ENCODE measurements at regions not wholly inside any gene's neighbourhood (a gene's known extent, or its start where the extent isn't known, plus 50 kb on each side); places are given as distances from the start of the nearest gene placed in this dataset.

DNA sequence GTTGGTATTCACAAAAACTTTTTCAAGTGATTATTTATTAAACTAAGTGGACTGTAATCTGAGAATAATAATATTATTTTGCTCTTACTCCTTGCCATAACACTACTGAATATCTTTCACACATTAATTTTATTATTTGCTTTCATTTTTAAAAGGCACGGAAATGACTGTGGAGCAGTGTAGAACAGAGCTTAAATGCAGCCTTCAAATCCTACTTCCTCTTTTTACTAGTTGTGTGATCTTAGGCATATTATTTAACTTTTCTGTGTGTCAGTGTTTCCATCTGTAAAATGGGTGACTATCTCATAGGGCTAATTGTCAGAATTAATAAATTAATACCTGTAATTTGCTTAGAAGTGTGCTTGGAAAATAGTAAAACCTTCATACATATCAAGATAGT, 55.5 kb upstream of the SLC8A1 start:
- intact Hi-C loops (cut with micrococcal nuclease): no loop called here

DNA sequence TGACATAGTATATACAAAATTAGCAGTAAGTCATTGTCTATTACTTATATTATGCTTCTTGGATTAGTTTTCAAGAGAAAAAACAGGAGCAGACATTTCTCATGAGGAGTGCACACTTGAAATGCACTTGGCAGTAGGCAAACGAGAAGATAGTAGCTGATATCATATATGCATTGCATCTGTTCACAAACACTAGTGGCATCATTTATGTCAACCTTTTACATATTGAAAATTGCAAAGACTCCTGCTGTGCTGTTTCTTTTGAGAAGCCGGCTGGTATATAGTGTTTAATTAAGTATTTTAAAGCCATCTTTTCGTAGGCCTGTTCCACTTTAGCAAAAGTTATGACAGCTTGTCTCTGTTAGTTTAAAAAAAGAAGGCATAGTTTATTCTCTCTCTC, 58.4 kb upstream of the SLC8A1 start:
- intact Hi-C loops (cut with micrococcal nuclease): no loop called here

DNA sequence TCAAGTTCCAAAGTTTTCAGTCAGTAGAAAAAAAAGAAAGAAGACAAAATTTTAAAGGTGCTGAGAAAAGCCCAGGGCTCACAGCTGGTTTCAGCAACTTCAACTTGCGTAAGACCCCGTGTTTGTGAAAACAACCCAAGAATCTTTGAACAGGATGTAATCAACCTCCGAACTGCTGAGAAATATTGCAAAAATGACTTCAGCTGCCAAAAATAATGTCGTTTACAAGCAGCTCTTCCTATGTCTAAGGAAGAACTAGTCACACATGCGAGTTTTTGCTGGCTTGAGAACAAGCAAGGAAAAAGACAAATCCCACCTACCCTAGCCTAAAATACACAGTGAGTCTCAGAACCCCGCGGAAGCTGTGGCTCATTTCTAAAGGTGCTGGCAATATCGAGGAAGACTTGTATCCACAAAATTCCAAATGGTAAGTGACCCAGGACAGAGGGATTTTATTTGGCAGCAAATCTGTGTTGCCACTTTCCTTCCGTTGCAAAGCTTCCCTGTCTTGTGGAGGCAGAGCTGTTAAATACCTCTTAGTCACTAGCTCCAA, 59.8 kb upstream of the SLC8A1 start:
- intact Hi-C loops (cut with micrococcal nuclease): no loop called here

DNA sequence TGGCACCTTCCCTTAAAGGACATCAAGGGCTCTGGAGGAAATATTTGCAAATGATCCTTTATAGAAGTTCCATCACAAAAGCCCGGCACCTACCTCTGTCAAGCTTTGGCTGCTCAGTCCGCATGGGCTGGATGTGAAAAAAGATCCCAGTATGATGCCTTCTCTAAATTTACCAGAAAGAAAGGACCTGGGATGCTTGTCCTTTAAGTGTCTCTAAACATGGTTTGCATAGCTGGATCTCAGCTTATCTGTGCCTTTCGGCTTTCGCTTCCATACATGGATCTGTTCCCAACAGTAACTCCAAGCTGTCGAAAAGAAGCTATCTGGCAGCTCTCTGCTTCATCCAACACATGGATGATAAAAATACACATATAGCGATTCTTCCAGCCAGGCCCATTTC, 60.4 kb upstream of the SLC8A1 start:
- intact Hi-C loops (cut with micrococcal nuclease): no loop called here

DNA sequence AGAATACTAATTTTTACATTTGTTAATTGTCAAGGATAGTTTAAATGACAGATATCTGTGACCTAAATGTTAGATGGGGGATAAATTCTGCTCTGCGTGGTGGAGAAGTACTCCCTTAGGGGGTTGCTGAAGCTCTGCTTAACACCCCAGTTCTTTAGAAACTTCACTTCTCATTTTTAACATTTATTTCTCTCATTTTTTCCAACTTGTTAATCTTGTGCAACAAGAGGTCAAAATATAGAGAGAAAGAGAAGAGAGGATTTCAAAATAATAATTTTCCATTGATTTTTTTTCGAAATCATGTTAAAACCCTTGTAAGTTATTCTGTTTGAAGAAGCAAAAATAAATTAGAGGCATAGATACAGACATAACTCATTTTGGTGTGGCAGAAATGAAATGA, 61.3 kb upstream of the SLC8A1 start:
- intact Hi-C loops (cut with micrococcal nuclease): no loop called here

DNA sequence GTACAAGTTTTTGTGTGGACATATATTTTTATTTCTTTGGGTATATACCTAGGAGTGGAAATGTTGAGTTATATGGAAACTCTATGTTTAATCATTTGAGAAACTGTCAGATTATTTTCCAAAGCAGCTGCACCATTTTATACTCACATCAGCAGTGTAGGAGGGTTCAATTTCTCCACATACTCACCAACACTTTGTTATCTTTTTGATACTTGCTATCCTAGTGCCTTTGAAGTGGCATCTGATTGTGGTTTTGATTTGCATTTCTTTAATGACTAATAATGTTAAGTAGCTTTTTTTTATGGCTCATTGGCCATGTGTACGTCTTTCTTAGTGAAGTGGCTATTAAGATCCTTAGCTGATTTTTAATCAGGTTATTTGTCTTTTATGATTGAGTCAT, 64.7 kb upstream of the SLC8A1 start:
- intact Hi-C loops (cut with micrococcal nuclease): no loop called here

DNA sequence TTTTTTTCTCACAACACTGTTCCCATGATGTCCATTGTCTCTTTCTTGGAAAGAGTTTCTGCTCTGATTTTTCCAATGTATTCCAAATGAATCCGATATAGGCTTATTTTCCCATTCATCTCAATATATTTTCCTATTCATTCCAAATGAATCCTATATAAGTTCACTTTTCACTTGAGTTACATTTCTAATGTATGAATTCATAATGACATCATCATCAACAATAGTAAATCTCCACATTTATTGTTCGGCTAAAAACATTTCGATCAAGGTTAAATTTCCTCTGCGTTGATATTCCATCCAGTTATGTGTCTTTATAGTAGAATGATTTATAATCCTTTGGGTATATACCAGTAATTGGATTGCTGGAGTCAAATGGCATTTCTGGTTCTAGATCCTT, 76.7 kb upstream of the SLC8A1 start:
- intact Hi-C loops (cut with micrococcal nuclease): no loop called here

DNA sequence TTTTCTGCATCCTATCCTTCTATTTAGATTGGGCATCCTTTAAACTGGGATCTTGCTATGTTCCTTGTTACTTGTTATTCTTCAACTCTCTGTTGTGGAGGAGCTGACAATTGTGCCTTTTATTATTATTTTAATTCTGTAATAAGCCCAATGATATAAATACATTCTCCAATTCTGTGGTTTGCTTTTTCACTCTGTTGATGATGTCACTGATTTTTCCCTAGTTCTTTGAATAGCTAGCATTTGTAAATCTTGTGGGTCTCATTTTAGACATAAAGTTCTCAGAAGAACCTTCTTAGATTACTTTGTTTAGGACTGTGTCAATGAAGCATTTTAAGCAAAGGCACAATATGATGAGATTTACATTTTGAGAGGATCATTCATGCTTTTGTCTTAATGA, 79.5 kb upstream of the SLC8A1 start:
- intact Hi-C loops (cut with micrococcal nuclease): no loop called here

DNA sequence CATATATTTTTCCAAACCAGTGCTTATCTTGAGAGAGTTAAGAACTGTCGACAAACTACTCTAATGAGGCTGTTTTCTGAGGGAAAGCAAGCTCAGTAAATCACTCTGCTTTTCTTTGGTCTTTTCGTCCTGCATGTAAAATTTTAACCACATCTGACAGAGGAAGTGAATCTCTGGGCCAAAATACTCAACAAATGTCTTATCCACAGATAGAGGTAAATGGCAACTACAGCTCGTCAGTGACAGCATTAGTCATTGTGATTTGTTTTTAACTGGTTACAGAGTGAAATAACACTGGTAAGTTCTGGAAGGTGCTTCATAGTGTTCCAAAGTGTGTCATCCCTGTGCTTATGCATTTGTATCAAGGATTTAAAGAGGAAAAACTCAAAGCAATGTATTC, 82.6 kb upstream of the SLC8A1 start:
- intact Hi-C loops (cut with micrococcal nuclease): no loop called here

DNA sequence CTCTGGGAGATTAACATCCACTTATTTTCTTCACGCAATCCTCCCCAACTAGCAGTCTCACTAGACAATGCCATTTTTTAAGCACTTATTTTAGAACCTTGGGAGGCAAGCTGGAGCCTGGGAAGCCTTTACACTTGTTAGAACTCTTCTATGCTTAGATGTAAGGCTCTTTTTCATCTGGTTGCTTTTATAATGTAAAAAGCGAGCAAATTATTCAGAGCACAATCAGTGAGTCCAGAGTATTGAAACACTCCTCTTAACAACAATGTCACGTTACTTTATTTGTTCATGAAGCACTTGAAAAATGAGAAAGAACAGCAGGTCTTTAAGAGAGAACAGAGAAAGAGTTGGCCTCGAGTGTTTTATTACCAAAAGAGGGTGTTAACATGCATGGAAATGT, 84.1 kb upstream of the SLC8A1 start:
- intact Hi-C loops (cut with micrococcal nuclease): no loop called here

DNA sequence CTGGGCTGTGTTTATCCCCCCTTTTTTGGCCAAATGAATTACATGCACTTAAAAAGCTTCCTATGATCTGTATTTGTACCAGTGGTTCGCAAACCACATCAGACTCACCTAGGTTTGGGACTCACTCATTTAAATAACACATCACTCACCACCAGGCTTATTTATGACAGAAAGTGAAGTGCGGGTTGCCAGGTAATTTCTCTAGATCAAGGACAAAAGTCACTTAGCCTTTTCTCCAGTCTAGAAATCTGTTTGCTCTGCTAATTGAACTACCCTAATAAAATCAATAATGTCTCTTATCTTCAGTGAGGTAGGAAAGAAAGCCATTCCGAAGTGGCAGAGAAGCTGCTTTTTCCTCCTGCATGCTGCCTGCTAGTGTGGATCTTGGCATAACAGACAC, 88.1 kb upstream of the SLC8A1 start:
- intact Hi-C loops (cut with micrococcal nuclease): no loop called here

DNA sequence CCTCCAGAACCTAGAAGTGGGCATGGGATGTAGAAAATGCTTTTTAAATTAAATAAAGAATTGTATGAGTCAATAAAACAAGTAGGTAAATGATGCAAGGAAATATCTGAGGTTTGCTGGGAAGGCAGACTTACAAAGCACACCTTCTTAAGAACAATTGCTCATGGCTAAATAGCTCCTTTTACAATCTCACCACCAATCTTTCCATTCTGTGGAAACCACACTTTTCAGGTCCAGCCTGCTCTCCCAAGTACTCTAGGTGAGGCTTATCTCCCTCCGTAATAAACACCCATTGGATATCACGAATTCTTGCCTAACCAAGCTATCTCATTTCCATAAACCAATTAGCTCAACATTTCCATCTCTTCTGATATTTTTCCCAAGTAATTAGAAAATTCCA, 91.5 kb upstream of the SLC8A1 start:
- intact Hi-C loops (cut with micrococcal nuclease): no loop called here

DNA sequence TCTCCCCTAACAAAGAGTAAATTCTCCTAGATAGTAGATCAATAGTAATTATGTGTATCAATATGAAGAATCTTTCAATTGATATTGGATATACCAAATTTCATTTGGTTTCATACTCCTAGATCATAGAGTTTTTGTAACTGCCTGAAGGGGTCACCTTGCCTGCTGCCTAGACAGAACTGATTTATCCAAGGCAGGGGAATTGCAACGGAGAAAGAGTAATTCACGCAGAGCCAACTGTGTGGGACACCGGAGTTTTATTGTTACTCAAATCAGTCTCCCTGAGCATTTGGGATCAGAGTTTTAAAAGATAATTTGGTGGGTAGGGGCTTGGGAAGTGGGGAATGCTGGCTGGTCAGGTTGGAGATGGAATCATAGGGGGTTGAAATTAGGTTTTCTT, 92.2 kb upstream of the SLC8A1 start:
- intact Hi-C loops (cut with micrococcal nuclease): no loop called here

DNA sequence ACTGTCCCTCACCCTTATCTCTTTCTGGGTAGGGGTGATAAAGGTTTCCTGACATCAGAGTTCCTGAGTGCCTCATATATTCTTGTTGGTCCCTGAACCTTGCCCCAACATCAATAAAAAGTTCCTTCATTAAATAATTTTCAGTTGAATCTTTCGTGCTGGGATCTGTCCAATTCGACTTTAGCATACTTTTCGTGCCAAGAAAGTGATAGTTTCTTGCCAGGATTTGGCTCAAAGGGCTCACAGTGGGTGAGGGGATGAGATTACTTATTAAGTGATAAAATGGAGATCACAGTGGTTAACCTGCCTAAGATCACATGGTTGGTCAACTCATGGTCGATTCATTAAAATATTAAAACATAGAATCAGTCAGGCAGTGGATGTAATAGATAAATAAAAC, 93.8 kb upstream of the SLC8A1 start:
- intact Hi-C loops (cut with micrococcal nuclease): no loop called here

DNA sequence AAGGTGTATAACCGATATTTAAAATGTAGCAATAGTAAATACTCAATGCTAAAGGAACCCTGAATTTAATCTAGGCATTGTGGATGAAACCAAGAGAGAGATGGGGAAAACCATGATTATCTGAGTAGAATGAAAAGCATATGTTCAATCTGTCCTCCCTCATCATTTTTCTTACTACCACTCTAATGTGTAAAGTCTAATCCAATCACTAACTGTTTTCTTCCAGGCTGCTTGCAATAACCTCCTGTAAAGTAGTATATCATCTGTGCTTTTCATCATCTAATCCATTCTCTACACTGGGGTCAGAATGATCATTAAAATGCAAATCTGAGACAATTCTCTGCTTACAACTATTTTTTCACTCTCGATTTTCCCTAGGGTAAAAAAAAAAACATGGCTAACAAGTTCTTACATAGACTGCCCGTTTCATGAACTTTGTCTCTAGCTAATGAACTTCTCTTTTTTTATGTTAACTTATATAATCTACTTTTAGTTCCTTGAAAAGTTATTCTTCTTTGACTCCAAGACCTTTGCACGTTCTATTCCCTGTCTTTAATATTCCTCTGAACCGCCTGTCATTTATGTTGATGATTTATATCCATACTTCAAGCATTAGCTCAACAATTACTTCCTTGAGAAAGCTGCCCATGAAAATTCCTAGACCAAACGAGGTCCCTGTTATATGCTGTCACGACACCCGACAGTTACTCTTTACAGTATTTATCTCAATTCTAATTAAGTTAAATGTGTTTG, 94.7 kb upstream of the SLC8A1 start:
- intact Hi-C loops (cut with micrococcal nuclease): no loop called here

DNA sequence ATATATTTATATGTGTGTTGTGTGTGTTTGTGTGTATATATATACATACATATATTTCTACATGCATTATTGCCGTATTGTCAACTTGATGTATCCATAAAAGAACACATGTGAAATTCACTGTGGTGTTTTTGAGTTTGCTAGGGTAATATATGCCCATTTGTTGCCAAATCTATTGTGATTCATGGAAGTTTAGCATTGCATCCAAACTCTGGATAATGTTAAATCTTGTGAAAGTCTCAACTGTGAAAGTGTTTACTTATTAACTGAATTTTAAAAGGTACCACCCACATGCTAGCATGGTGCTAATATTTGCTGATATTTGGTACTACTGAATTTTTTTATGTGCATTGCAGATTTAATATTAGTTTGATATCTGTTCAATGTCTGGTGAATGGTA, 96.6 kb upstream of the SLC8A1 start:
- intact Hi-C loops (cut with micrococcal nuclease): no loop called here

DNA sequence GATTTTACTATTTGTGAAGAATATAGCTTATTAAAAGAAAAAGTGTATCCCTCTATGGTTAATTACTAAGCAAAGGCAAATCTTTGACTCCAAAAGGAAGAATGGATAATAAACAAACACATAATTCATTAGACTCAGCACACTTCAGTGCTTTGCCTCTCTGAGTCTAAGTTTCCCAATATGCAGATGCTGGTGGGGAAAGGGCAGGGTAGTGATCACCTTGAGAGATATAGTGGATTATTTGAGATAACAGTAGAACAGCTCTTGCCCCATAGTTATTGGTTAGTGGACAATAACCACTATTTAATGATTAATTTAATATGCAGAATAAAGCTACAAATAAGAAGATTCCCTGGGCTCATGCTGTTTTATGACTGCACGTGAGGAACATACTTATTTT, 98.2 kb upstream of the SLC8A1 start:
- intact Hi-C loops (cut with micrococcal nuclease): loop anchor here (5.0 to 10.0 kb wide), 2 partner anchors 103 to 305 kb away; no protein-coding TSS in a partner anchor

DNA sequence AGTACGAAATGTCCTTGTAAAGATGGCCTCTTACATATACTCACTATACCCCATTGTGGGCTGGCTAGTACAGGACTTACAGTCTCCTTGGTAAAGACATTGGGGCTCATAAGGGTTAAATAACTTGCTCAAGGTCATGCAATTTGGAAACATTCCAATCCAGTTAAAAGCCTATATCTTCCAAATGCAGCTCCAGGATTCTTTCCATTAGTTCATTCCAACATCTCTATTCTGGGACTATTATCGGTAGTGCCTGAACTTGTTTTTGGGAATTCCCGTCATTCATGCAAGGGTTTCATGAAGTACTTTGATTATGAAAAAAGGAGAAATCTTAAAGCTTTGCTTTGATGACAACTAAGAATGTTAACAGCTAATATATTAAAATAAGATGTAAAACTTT, 99.2 kb upstream of the SLC8A1 start:
- intact Hi-C loops (cut with micrococcal nuclease): loop anchor here (5.0 to 10.0 kb wide), 2 partner anchors 104 to 306 kb away; no protein-coding TSS in a partner anchor

DNA sequence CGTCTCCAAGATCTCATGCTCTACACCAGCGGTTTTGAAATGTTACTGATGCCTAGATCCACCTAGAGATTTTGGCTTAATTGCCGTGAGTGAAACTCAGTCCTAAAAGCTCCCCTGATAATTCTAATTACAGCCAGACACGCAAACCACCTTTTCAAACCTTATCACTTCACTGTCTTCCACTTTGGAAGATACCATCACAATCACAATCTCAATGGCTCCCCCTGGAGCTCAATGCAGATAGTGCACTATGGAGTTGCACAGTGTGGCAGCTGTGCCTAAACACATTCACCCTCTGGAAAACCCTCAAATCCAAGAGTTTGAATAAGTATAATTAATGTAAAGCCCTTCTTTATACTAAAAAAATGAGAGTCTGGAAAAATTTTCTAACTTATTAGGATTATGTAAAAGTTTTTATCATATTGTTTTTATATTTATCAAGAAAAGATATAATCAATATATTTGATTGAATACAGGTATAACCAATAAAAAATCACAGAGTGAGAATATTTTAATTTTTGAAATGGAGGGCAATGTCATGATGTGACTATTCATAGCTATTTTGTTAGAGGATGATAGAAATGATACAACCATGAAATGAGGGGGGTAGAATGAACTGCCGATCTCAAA, 102.9 kb upstream of the SLC8A1 start:
- intact Hi-C loops (cut with micrococcal nuclease): loop anchor here (1.0 to 10.0 kb wide), 3 partner anchors 107 to 641 kb away; no protein-coding TSS in a partner anchor

DNA sequence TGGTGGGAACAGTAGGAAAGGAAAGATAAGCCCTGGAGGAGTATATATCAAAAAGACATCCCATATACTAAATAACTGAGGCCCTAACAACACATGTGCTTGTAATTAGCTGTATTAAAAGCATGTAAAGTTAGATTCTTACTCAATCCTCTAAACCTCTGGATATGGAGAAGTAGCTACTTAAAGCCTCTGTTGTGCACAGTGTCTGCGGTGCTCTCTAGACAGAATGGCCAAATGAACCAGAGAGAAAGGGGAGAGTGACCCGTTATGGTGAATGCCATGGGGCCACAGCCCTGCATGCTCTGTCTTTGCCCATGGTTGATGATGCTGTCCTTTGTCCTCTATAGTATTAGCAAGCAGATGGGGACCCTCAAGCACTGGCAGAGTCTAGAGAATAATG, 104.4 kb upstream of the SLC8A1 start:
- intact Hi-C loops (cut with micrococcal nuclease): loop anchor here (10.0 kb wide), 1 partner anchor 311 kb away; no protein-coding TSS in a partner anchor

DNA sequence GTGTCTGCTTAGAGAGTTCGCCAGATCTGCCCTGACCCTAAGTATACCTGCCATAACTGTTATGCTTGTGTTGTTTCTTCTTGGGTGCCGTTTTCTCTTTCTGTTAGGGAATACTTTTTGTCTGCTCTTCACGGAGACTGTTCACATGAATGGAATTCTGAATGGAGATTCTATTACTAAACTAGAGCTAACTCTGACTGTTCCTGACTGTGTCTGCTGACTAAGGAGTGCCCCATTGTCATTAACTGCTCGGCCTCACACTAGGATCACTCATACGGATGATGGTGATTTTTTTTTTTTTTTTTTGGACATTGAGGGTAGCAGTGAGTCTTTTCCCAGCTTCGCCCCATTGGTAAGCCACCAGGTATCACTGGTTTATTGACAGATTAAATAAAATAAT, 104.8 kb upstream of the SLC8A1 start:
- intact Hi-C loops (cut with micrococcal nuclease): loop anchor here (10.0 kb wide), 1 partner anchor 312 kb away; no protein-coding TSS in a partner anchor

DNA sequence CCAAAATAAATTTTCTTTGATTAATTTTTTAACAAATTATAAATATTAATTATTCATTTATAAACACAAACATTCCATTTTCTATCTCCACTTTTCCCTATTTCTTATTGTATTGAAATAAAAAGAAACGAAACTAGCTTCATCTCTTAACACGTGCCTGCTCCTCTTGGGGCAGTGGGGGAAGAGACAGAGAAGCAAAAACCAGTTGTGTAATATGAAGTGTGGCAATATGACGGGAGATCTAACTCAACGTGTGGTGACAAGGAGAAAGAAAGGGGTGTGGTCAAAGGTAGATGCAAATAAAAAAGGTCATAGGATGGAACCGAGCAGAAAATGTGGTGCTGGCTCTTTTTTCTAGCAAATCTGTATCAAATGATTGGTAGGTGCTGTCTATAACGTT, 106.9 kb upstream of the SLC8A1 start:
- intact Hi-C loops (cut with micrococcal nuclease): loop anchor here (10.0 kb wide), 1 partner anchor 314 kb away; no protein-coding TSS in a partner anchor

DNA sequence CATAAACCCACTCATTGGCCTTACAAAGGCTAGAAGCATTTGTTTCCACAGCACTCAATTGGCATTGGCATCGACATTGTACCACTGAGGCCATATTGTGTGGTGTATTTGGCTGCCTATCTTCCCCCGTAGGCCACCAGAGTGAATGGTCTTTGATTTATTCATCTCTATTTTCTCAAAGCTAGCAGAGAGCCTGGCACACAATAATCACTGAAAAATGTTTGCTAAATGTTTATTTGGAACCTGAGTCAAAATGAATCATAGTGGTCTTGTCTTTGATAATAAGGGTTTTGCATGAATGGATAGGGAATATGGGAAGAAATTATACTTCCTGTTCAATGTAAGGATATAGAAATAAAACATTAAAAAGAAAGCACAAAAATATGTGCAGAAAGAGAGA, 107.3 kb upstream of the SLC8A1 start:
- intact Hi-C loops (cut with micrococcal nuclease): loop anchor here (10.0 kb wide), 1 partner anchor 314 kb away; no protein-coding TSS in a partner anchor
